Keratinocyte (primary cell): ENCODE measurements at regions not wholly inside any gene's neighbourhood (a gene's known extent, or its start where the extent isn't known, plus 50 kb on each side); places are given as distances from the start of the nearest gene placed in this dataset.

Experiments
- DNase-seq: peaks from one replicate; pipeline ENCODE4 v3.0.0-alpha.2; 2011; ENCODE audit warnings: low read depth, missing footprints, low spot score
- FAIRE-seq: peaks from 2 replicates; lab custom pipeline; 2011; peaks lifted over from hg19 to GRCh38; lab: Jason Lieb, UNC
- H2AFZ ChIP-seq: 2 replicates; pipeline ENCODE4 v1.6.0; 2012; ENCODE audit warnings: low read length, control low read depth, inconsistent platforms; ENCODE audit not compliant: control insufficient read depth
- H3K27ac ChIP-seq: 2 replicates; pipeline ENCODE4 v1.5.1; 2011; ENCODE audit warnings: low read length; ENCODE audit not compliant: control insufficient read depth, insufficient read depth
- H3K27me3 ChIP-seq: 3 replicates; pipeline ENCODE4 v1.6.0; 2011; ENCODE audit warnings: low read length; ENCODE audit not compliant: control insufficient read depth, insufficient read depth; ENCODE audit errors: extremely low read depth
- H3K36me3 ChIP-seq, 2 experiments: 2 replicates in 1 of 2; 3 replicates in 1 of 2; pipeline ENCODE4 v1.5.1; 2011; ENCODE audit warnings: low read length in 2 of 2, mild to moderate bottlenecking in 1 of 2; ENCODE audit not compliant: control insufficient read depth in 2 of 2, insufficient read depth in 2 of 2; ENCODE audit errors: extremely low read depth in 1 of 2
- H3K4me1 ChIP-seq: 3 replicates; pipeline ENCODE4 v1.5.1; 2011; ENCODE audit warnings: low read length; ENCODE audit not compliant: control insufficient read depth, insufficient read depth; ENCODE audit errors: extremely low read depth
- H3K4me2 ChIP-seq: 3 replicates; pipeline ENCODE4 v1.6.0; 2011; ENCODE audit warnings: low read depth, low read length; ENCODE audit not compliant: control insufficient read depth, insufficient read depth; ENCODE audit errors: extremely low read depth
- H3K4me3 ChIP-seq, 3 experiments: fragments of 200-600 bp in 1 of 3; sonication (generic) in 1 of 3; 2 replicates in 2 of 3; 3 replicates in 1 of 3; pipeline ENCODE4 v1.5.1; 2011 to 2016; ENCODE audit warnings: low read length in 3 of 3, mild to moderate bottlenecking in 3 of 3, control low read depth in 2 of 3, inconsistent platforms in 1 of 3, low read depth in 1 of 3, mixed read lengths in 1 of 3, mixed run types in 1 of 3, moderate library complexity in 1 of 3; ENCODE audit not compliant: control insufficient read depth in 2 of 3, insufficient read depth in 2 of 3; ENCODE audit errors: extremely low read depth in 1 of 3
- H3K79me2 ChIP-seq: 2 replicates; pipeline ENCODE4 v1.6.0; 2012; ENCODE audit warnings: low read length; ENCODE audit not compliant: control insufficient read depth, insufficient read depth
- H3K9ac ChIP-seq: 3 replicates; pipeline ENCODE4 v1.6.0; 2011; ENCODE audit warnings: low read length; ENCODE audit not compliant: control insufficient read depth, insufficient read depth; ENCODE audit errors: extremely low read depth
- H3K9me1 ChIP-seq: 3 replicates; pipeline ENCODE4 v1.6.0; 2011; ENCODE audit warnings: low read length; ENCODE audit not compliant: control insufficient read depth, insufficient read depth; ENCODE audit errors: extremely low read depth
- H3K9me3 ChIP-seq: 2 replicates; pipeline ENCODE4 v1.5.1; 2012; ENCODE audit warnings: low read depth, low read length; ENCODE audit not compliant: control insufficient read depth
- H4K20me1 ChIP-seq: 3 replicates; pipeline ENCODE4 v1.6.0; 2011; ENCODE audit warnings: low read length; ENCODE audit not compliant: control insufficient read depth, insufficient read depth; ENCODE audit errors: extremely low read depth
- EZH2 ChIP-seq: IDR thresholded peaks from one replicate; pipeline ENCODE4 v1.6.1; 2012; ENCODE audit warnings: inconsistent platforms, mild to moderate bottlenecking, low read length, moderate library complexity
- dilution Hi-C: fragments of 300-500 bp; cut with MboI; formaldehyde crosslinking; loops from one replicate; pipeline ENCODE4 v1.7.0; 2020; ENCODE audit warnings: low sequenced_read_pairs; ENCODE audit not compliant: extremely low pct_ligation_motif_present
- TF ChIP-seq, protein P1 (sequence below), 3 experiments: IDR thresholded peaks in 1 of 3; conservative IDR thresholded peaks in 1 of 3; optimal IDR thresholded peaks in 1 of 3; 2 replicates in 2 of 3; 3 replicates in 1 of 3; pipeline versions ENCODE3 to v1.5.1; 2011; ENCODE audit warnings: low read length in 3 of 3, mild to moderate bottlenecking in 3 of 3, moderate library complexity in 2 of 3, control low read depth in 1 of 3, inconsistent platforms in 1 of 3; ENCODE audit not compliant: insufficient read depth in 2 of 3; ENCODE audit errors: extremely low read depth in 1 of 3

DNA sequence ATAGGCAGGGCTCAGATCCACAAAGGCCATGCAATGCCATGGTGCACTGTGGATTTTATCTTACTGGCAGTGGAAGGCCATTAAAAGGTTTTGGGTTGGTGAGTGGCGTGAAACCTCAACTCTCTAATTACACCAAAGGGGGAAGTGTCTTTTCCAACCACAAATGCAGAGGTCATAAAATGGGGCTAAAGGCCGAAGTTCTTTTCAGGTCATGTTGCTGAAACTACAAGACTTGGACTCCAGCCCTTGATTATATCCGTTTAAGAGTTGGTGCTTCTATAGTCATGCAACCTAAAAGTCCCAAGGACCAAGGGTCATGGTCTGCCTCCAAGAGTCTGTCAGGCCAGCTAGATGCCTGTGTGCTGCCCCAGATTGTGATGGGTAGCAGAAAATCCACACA, 434.3 kb downstream of the RAB38 start:
- no peak for TF ChIP-seq EZH2
- TF ChIP-seq, protein P1, sequence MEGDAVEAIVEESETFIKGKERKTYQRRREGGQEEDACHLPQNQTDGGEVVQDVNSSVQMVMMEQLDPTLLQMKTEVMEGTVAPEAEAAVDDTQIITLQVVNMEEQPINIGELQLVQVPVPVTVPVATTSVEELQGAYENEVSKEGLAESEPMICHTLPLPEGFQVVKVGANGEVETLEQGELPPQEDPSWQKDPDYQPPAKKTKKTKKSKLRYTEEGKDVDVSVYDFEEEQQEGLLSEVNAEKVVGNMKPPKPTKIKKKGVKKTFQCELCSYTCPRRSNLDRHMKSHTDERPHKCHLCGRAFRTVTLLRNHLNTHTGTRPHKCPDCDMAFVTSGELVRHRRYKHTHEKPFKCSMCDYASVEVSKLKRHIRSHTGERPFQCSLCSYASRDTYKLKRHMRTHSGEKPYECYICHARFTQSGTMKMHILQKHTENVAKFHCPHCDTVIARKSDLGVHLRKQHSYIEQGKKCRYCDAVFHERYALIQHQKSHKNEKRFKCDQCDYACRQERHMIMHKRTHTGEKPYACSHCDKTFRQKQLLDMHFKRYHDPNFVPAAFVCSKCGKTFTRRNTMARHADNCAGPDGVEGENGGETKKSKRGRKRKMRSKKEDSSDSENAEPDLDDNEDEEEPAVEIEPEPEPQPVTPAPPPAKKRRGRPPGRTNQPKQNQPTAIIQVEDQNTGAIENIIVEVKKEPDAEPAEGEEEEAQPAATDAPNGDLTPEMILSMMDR (optimal IDR thresholded peaks at IDR 0.05 in 1 of 3, IDR thresholded peaks at IDR 0.05 in 1 of 3, conservative IDR thresholded peaks at IDR 0.05 in 1 of 3; ENCODE audit: extremely low read depth in 1 of 3, insufficient read depth in 2 of 3, low read length in 3 of 3), result no peak
- H4K20me1 ChIP-seq, result no peaks in the 10 kb centered on the region
- no peak overlapping the region for H3K9ac ChIP-seq
- no peaks in the 10 kb centered on the region for H3K9me3 ChIP-seq
- H3K4me1 ChIP-seq, result no peaks in the 10 kb centered on the region
- FAIRE-seq (no peak), DNase-seq (no peak)
- H3K79me2 ChIP-seq, result no peaks in the 10 kb centered on the region
- H3K4me3 ChIP-seq, result no peak overlapping the region
- no peak overlapping the region for H3K4me2 ChIP-seq
- dilution Hi-C loops, result no loop called here
- H2AFZ ChIP-seq, result no peak overlapping the region
- no peaks in the 10 kb centered on the region for H3K27me3 ChIP-seq
- no peak overlapping the region for H3K27ac ChIP-seq
- H3K9me1 ChIP-seq, result no peaks in the 10 kb centered on the region
- no peaks in the 10 kb centered on the region for H3K36me3 ChIP-seq

- no peak overlapping the region for H3K27ac ChIP-seq
- no peak overlapping the region for H3K9ac ChIP-seq
- no peak for FAIRE-seq
- H3K27me3 ChIP-seq, result no peaks in the 10 kb centered on the region
- no peak overlapping the region for H3K4me3 ChIP-seq
- dilution Hi-C loops, result no loop called here
- H3K4me2 ChIP-seq, result no peak overlapping the region
- TF ChIP-seq EZH2, result no peak
- TF ChIP-seq, protein P1 (optimal IDR thresholded peaks at IDR 0.05 in 1 of 3, IDR thresholded peaks at IDR 0.05 in 1 of 3, conservative IDR thresholded peaks at IDR 0.05 in 1 of 3; ENCODE audit: extremely low read depth in 1 of 3, insufficient read depth in 2 of 3, low read length in 3 of 3), result no peak
- no peak for DNase-seq
- no peaks in the 10 kb centered on the region for H3K79me2 ChIP-seq
- H3K9me1 ChIP-seq, result no peaks in the 10 kb centered on the region
- no peak overlapping the region for H2AFZ ChIP-seq
- H4K20me1 ChIP-seq, result no peaks in the 10 kb centered on the region
- H3K4me1 ChIP-seq, result no peaks in the 10 kb centered on the region
- H3K9me3 ChIP-seq, result no peaks in the 10 kb centered on the region
- H3K36me3 ChIP-seq, result no peaks in the 10 kb centered on the region
Observed at GRCh38 chr11:87740451-87740850, 434.8 kb downstream of the RAB38 start.
